ENCODE measurements at regions not wholly inside any gene's neighbourhood (a gene's known extent, or its start where the extent isn't known, plus 50 kb on each side); places are given as distances from the start of the nearest gene placed in this dataset.

DNA sequence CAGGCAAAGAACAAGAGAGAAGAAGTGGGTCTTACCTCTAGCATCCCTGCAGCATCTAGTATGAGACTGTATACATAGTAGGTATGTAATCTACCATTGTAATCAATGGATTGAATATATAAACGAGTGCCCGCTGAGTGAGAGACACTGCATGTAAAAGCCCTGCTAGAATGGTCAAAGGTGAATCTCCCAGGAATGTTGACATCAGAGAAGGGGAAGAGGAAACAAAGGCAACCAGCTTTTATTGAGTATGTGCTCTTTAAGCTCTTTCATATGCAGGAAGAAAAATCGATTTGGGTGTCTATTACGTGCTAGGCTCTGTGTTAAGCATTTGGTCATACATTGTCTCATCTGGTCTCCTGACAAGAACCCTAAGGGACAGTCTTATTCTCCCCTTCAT, 91.9 kb upstream of the KLHL13 start:
- no peaks in the 10 kb centered on the region for H4K20me1 ChIP-seq (ENCODE audit: insufficient read depth, low read length)
- H3K79me2 ChIP-seq (ENCODE audit: low read length), result no peaks in the 10 kb centered on the region
- H3K4me3 ChIP-seq (ENCODE audit: low read length), result no peak overlapping the region
- no peaks in the 10 kb centered on the region for H3K9me3 ChIP-seq (ENCODE audit: insufficient read depth, low read length)
- TF ChIP-seq EZH2phosphoT487 (IDR thresholded peaks at IDR 0.05; ENCODE audit: low read depth), result no peak
- TF ChIP-seq, protein P1, sequence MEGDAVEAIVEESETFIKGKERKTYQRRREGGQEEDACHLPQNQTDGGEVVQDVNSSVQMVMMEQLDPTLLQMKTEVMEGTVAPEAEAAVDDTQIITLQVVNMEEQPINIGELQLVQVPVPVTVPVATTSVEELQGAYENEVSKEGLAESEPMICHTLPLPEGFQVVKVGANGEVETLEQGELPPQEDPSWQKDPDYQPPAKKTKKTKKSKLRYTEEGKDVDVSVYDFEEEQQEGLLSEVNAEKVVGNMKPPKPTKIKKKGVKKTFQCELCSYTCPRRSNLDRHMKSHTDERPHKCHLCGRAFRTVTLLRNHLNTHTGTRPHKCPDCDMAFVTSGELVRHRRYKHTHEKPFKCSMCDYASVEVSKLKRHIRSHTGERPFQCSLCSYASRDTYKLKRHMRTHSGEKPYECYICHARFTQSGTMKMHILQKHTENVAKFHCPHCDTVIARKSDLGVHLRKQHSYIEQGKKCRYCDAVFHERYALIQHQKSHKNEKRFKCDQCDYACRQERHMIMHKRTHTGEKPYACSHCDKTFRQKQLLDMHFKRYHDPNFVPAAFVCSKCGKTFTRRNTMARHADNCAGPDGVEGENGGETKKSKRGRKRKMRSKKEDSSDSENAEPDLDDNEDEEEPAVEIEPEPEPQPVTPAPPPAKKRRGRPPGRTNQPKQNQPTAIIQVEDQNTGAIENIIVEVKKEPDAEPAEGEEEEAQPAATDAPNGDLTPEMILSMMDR (IDR thresholded peaks at IDR 0.05; ENCODE audit: low read depth, low read length), result no peak
- no peak overlapping the region for H2AFZ ChIP-seq (ENCODE audit: low read depth, low read length)
- 0 out of 2 replicates have a peak, but pooled peaks cover 2% of the 10 kb centered on the region for H3K27me3 ChIP-seq (ENCODE audit: low read depth, low read length)
- no peaks in the 10 kb centered on the region for H3K36me3 ChIP-seq (replicated peaks; ENCODE audit: low read depth, low read length)
- H3K4me1 ChIP-seq (ENCODE audit: low read length), result peaks cover 24% of the 10 kb centered on the region
- no peak overlapping the region for H3K27ac ChIP-seq (ENCODE audit: low read length)
- no peak overlapping the region for H3K9ac ChIP-seq (ENCODE audit: low read length)
- no peak overlapping the region for H3K4me2 ChIP-seq (ENCODE audit: low read length)

DNA sequence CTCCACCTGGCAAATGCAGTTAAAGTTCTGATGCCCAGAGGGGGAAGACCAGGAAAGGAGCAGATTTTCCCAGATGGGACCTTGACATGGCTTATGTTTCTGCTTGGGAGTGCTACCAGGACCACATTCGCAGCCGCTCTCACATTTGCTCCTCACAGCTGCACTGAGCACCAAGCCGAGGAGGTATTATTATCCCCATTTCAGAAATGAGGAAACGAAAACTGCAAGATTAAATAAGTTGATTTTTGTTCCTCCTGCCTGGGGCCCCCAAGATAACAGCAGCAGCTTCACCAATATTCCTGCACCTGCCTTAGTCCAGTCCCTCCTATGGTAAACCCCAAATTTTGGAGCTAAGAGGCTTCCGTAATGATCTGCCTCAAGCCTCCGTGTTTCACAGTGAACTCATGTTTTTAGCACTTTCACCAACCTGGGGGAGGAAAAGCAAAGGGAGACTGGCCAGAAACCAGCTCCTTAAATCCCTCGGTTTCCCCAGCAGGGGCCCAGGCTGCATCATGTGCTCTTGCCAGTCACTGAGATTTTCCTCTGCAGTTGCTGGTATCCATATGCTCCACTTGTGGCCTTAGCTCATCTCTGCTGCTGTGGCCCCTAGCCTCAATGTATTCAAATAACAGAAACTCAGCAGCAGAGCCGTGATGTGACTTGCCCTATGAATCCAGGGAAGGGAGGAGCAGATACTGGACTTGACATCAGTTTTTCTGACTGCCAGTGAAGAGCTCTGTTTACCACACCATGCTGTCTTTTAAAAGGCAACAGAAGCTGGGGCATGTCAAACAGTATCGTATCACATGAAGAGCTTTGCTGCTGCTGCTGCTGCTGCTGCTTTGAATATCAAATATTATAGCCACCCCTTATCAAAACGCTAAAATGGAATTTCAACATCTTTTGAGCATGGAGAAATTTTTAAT, 95.5 kb upstream of the KLHL13 start:
- Histone ChIP-seq H3K9ac (ENCODE audit: low read length) (peak overlapping the region; percentile 39), H3K27me3 (ENCODE audit: low read depth, low read length) (peaks cover 10% of the 10 kb centered on the region), H3K79me2 (ENCODE audit: low read length) (no peaks in the 10 kb centered on the region), H3K4me3 (ENCODE audit: low read length) (peak overlapping the region; percentile 78), H3K9me3 (ENCODE audit: insufficient read depth, low read length) (no peaks in the 10 kb centered on the region), H4K20me1 (ENCODE audit: insufficient read depth, low read length) (no peaks in the 10 kb centered on the region), H2AFZ (ENCODE audit: low read depth, low read length) (peak overlapping the region; percentile 41; the same call in 1 of the 2 replicates), H3K36me3 (replicated peaks; ENCODE audit: low read depth, low read length) (no peaks in the 10 kb centered on the region), H3K4me2 (ENCODE audit: low read length) (peak overlapping the region; percentile 99), H3K4me1 (ENCODE audit: low read length) (peaks cover 31% of the 10 kb centered on the region), H3K27ac (ENCODE audit: low read length) (peak overlapping the region; percentile 12)
- TF ChIP-seq, protein P1 (IDR thresholded peaks at IDR 0.05; ENCODE audit: low read depth, low read length), result no peak
- no peak for TF ChIP-seq EZH2phosphoT487 (IDR thresholded peaks at IDR 0.05; ENCODE audit: low read depth)

DNA sequence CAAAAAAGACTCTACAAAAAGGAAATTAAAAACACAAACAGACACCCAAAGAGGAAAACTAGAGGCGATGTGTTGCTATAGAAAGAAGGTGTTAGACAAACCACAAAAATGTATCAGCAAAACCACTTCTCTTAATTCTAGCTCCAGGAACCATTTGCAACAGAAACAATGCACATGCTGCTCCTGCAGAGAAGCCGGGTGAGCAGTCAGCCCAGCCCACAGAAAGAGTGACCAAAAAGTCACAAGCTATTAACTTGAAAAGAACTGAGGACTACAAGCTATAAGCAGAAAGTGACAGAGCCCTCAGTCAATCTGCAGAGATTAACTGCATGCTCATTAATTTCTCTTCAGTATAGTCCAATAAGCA, 96.2 kb upstream of the KLHL13 start:
- Histone ChIP-seq H3K27ac (ENCODE audit: low read length) (peak overlapping the region; percentile 12; the same call in 1 of the 2 replicates), H3K9ac (ENCODE audit: low read length) (no peak overlapping the region), H3K27me3 (ENCODE audit: low read depth, low read length) (peaks cover 10% of the 10 kb centered on the region), H3K4me1 (ENCODE audit: low read length) (peaks cover 31% of the 10 kb centered on the region), H4K20me1 (ENCODE audit: insufficient read depth, low read length) (no peaks in the 10 kb centered on the region), H3K4me2 (ENCODE audit: low read length) (peak overlapping the region; percentile 99), H3K9me3 (ENCODE audit: insufficient read depth, low read length) (no peaks in the 10 kb centered on the region), H2AFZ (ENCODE audit: low read depth, low read length) (no peak overlapping the region), H3K4me3 (ENCODE audit: low read length) (peak overlapping the region; percentile 78), H3K36me3 (replicated peaks; ENCODE audit: low read depth, low read length) (no peaks in the 10 kb centered on the region), H3K79me2 (ENCODE audit: low read length) (no peaks in the 10 kb centered on the region)
- TF ChIP-seq EZH2phosphoT487 (IDR thresholded peaks at IDR 0.05; ENCODE audit: low read depth), result no peak
- TF ChIP-seq, protein P1 (IDR thresholded peaks at IDR 0.05; ENCODE audit: low read depth, low read length), result no peak

DNA sequence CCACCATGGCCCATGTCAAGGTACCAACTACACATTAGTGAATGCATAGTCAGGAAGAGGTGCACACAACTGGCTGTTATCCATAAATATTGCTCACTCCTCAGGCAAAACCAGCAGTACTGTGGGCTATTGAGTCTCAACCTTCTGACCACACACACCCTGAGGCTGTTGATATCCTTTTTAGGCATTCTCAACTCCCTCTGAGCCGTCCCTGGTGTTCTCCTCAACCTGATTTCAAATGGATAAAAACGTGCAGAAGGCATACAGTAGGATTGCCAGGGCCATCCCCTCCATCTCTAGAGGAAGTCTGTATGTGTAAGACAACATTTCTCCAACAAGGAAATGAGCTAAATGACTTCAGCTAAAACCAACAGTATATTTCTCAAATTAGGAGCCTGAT, 98.7 kb upstream of the KLHL13 start:
- H3K9ac ChIP-seq (ENCODE audit: low read length), result no peak overlapping the region
- no peaks in the 10 kb centered on the region for H3K36me3 ChIP-seq (replicated peaks; ENCODE audit: low read depth, low read length)
- H3K27me3 ChIP-seq (ENCODE audit: low read depth, low read length), result peaks cover 10% of the 10 kb centered on the region
- no peaks in the 10 kb centered on the region for H3K79me2 ChIP-seq (ENCODE audit: low read length)
- H3K4me1 ChIP-seq (ENCODE audit: low read length), result peaks cover 31% of the 10 kb centered on the region
- H3K9me3 ChIP-seq (ENCODE audit: insufficient read depth, low read length), result no peaks in the 10 kb centered on the region
- no peak overlapping the region for H2AFZ ChIP-seq (ENCODE audit: low read depth, low read length)
- no peak overlapping the region for H3K4me3 ChIP-seq (ENCODE audit: low read length)
- H3K4me2 ChIP-seq (ENCODE audit: low read length), result no peak overlapping the region
- TF ChIP-seq, protein P1 (IDR thresholded peaks at IDR 0.05; ENCODE audit: low read depth, low read length), result no peak
- TF ChIP-seq EZH2phosphoT487 (IDR thresholded peaks at IDR 0.05; ENCODE audit: low read depth), result no peak
- no peaks in the 10 kb centered on the region for H4K20me1 ChIP-seq (ENCODE audit: insufficient read depth, low read length)
- H3K27ac ChIP-seq (ENCODE audit: low read length), result no peak overlapping the region
